SK-N-MC (cell line): ENCODE measurements at regions not wholly inside any gene's neighbourhood (a gene's known extent, or its start where the extent isn't known, plus 50 kb on each side); places are given as distances from the start of the nearest gene placed in this dataset.

Experiments
- EZH2 ChIP-seq: fragments of 200-600 bp; sonication (generic); IDR thresholded peaks from one replicate; pipeline ENCODE4 v1.6.1; 2017; ENCODE audit warnings: antibody characterized with exemption
- POLR2AphosphoS5 ChIP-seq: IDR thresholded peaks from 2 replicates; pipeline ENCODE4 v1.6.1; 2012; ENCODE audit warnings: mild to moderate bottlenecking, low read depth, low read length, borderline replicate concordance

- TF ChIP-seq POLR2AphosphoS5 (no peak), EZH2 (no peak)
Measured at GRCh38 chr7:109695419-109695818, 1125.7 kb downstream of the DNAJB9 start.
